Smooth muscle cell (in vitro differentiated cells): ENCODE measurements at regions not wholly inside any gene's neighbourhood (a gene's known extent, or its start where the extent isn't known, plus 50 kb on each side); places are given as distances from the start of the nearest gene placed in this dataset.

Source experiments
- DNase-seq: peaks from one replicate; lab custom pipeline; 2025; ENCODE audit not compliant: unreplicated experiment; lab: John Stamatoyannopoulos, UW
- H2AFZ ChIP-seq: fragments of 200-600 bp; sonication (generic); 2 replicates; pipeline ENCODE4 v1.6.0; 2016; ENCODE audit warnings: antibody characterized with exemption, low read depth, mild to moderate bottlenecking
- H3F3A ChIP-seq: fragments of 200-600 bp; sonication (generic); 2 replicates; pipeline ENCODE4 v1.6.0; 2017; ENCODE audit warnings: antibody characterized with exemption, low read depth
- H3K27ac ChIP-seq: fragments of 200-600 bp; sonication (generic); 2 replicates; pipeline ENCODE4 v1.5.1; 2016; ENCODE audit warnings: low read depth, mild to moderate bottlenecking
- H3K27me3 ChIP-seq: fragments of 200-600 bp; sonication (generic); 2 replicates; pipeline ENCODE4 v1.6.1; 2016; ENCODE audit warnings: low read depth, mild to moderate bottlenecking
- H3K36me3 ChIP-seq: fragments of 200-600 bp; sonication (generic); 2 replicates; pipeline ENCODE4 v1.5.1; 2016; ENCODE audit warnings: low read depth
- H3K4me1 ChIP-seq: fragments of 200-600 bp; sonication (generic); 2 replicates; pipeline ENCODE4 v1.5.1; 2016; ENCODE audit warnings: low read depth
- H3K4me2 ChIP-seq: fragments of 200-600 bp; sonication (generic); 2 replicates; pipeline ENCODE4 v1.6.0; 2016; ENCODE audit warnings: mild to moderate bottlenecking
- H3K4me3 ChIP-seq: fragments of 200-600 bp; sonication (generic); 2 replicates; pipeline ENCODE4 v1.5.1; 2016; ENCODE audit warnings: mild to moderate bottlenecking
- H3K79me2 ChIP-seq: fragments of 200-600 bp; sonication (generic); 2 replicates; pipeline ENCODE4 v1.6.0; 2016; ENCODE audit warnings: low read depth, mild to moderate bottlenecking
- H3K9ac ChIP-seq: fragments of 200-600 bp; sonication (generic); 2 replicates; pipeline ENCODE4 v1.6.0; 2016; ENCODE audit warnings: low read depth
- H3K9me3 ChIP-seq: fragments of 200-600 bp; sonication (generic); replicated peaks from 2 replicates; pipeline ENCODE4 v1.5.1; 2016; ENCODE audit warnings: low read depth
- H4K20me1 ChIP-seq: fragments of 200-600 bp; sonication (generic); 2 replicates; pipeline ENCODE4 v1.6.0; 2016; ENCODE audit warnings: low read depth
- CTCF ChIP-seq: fragments of 200-600 bp; sonication (generic); IDR thresholded peaks from 2 replicates; pipeline ENCODE4 v1.5.1; 2017; ENCODE audit warnings: borderline replicate concordance, mild to moderate bottlenecking, antibody characterized with exemption; ENCODE audit not compliant: insufficient read depth, poor library complexity, severe bottlenecking
- WGBS: methylation state at CpG from one replicate; pipeline ENCODE4 v1.1.7; 2016; ENCODE audit warnings: low lambda C conversion rate; 5-methylcytosine and 5-hydroxymethylcytosine counted together

- H3K9ac ChIP-seq: no peak overlapping the region
- no peaks in the 10 kb centered on the region for H3F3A ChIP-seq
- H3K9me3 ChIP-seq: no peaks in the 10 kb centered on the region
- no peak for TF ChIP-seq CTCF
- H3K4me1 ChIP-seq: no peaks in the 10 kb centered on the region
- H3K4me3 ChIP-seq: no peak overlapping the region
- H3K4me2 ChIP-seq: no peak overlapping the region
- no peaks in the 10 kb centered on the region for H3K27me3 ChIP-seq
- 90% methylated on average over 12 of the region's 12 CpGs for WGBS
- H3K36me3 ChIP-seq: no peaks in the 10 kb centered on the region
- DNase-seq: no peak
- no peak overlapping the region for H2AFZ ChIP-seq
- no peaks in the 10 kb centered on the region for H3K79me2 ChIP-seq
- H3K27ac ChIP-seq: no peak overlapping the region
- no peaks in the 10 kb centered on the region for H4K20me1 ChIP-seq
Measured at GRCh38 chr10:130466271-130466997, 330.2 kb downstream of the GLRX3 start.

GRCh38 chr10:130470286-130470685 is 334.1 kb downstream of the GLRX3 start:
- no peak overlapping the region for H3K4me3 ChIP-seq
- no peaks in the 10 kb centered on the region for H3F3A ChIP-seq
- no peaks in the 10 kb centered on the region for H3K36me3 ChIP-seq
- no peaks in the 10 kb centered on the region for H3K9me3 ChIP-seq
- no peak overlapping the region for H3K9ac ChIP-seq
- TF ChIP-seq CTCF: no peak
- no peaks in the 10 kb centered on the region for H3K4me1 ChIP-seq
- no peak overlapping the region for H2AFZ ChIP-seq
- no peaks in the 10 kb centered on the region for H4K20me1 ChIP-seq
- H3K27ac ChIP-seq: no peak overlapping the region
- 86% methylated on average over 5 of the region's 5 CpGs for WGBS
- no peaks in the 10 kb centered on the region for H3K79me2 ChIP-seq
- no peak for DNase-seq
- H3K27me3 ChIP-seq: no peaks in the 10 kb centered on the region
- no peak overlapping the region for H3K4me2 ChIP-seq

- no peak for DNase-seq
- Histone ChIP-seq H3K27ac (no peak overlapping the region), H3F3A (no peaks in the 10 kb centered on the region), H3K4me2 (no peak overlapping the region), H3K27me3 (no peaks in the 10 kb centered on the region), H3K4me1 (no peaks in the 10 kb centered on the region), H4K20me1 (no peaks in the 10 kb centered on the region), H3K36me3 (no peaks in the 10 kb centered on the region), H3K9me3 (no peaks in the 10 kb centered on the region), H3K9ac (no peak overlapping the region), H3K4me3 (no peak overlapping the region), H3K79me2 (no peaks in the 10 kb centered on the region), H2AFZ (no peak overlapping the region)
- WGBS: 76% methylated on average over 6 of the region's 6 CpGs
- TF ChIP-seq CTCF: no peak
Measured at GRCh38 chr10:130470973-130471372, 334.8 kb downstream of the GLRX3 start.

- no peaks in the 10 kb centered on the region for H3K79me2 ChIP-seq
- no peak overlapping the region for H3K27ac ChIP-seq
- no peaks in the 10 kb centered on the region for H3K36me3 ChIP-seq
- no peak overlapping the region for H2AFZ ChIP-seq
- no peak overlapping the region for H3K4me2 ChIP-seq
- no peaks in the 10 kb centered on the region for H3K27me3 ChIP-seq
- WGBS: 86% methylated on average over 11 of the region's 11 CpGs
- H3K4me3 ChIP-seq: no peak overlapping the region
- no peak overlapping the region for H3K9ac ChIP-seq
- no peaks in the 10 kb centered on the region for H3F3A ChIP-seq
- no peaks in the 10 kb centered on the region for H4K20me1 ChIP-seq
- no peak for DNase-seq
- H3K9me3 ChIP-seq: no peaks in the 10 kb centered on the region
- no peaks in the 10 kb centered on the region for H3K4me1 ChIP-seq
- no peak for TF ChIP-seq CTCF
Measured at GRCh38 chr10:130471486-130471885, 335.3 kb downstream of the GLRX3 start.
